Adipose tissue (tissue), 3 donors: ENCODE measurements at regions not wholly inside any gene's neighbourhood (a gene's known extent, or its start where the extent isn't known, plus 50 kb on each side); places are given as distances from the start of the nearest gene placed in this dataset.

Source experiments
- H3K27ac ChIP-seq: one replicate; pipeline ENCODE4 v1.5.1; 2013; ENCODE audit warnings: low read depth, low read length
- WGBS, 3 donors: extraction: QIAGEN DNeasy Blood & Tissue Kit; methylation state at CpG; one replicate each; pipeline ENCODE4 v1.1.7; 2013; 5-methylcytosine and 5-hydroxymethylcytosine counted together
- donor health status: healthy with polysubstance abuse.
- donor health status: Bipolar disorder and iron deficiency.
- donor health status: healthy.

GRCh38 chr10:4371691-4372295 is 454.2 kb upstream of the AKR1E2 start:
- no peak overlapping the region for H3K27ac ChIP-seq
- 82 to 92% (median 92%) methylated on average over 4 of the region's 4 CpGs for WGBS, 3 donors

- no peak overlapping the region for H3K27ac ChIP-seq
These were observed 455.6 kb upstream of the AKR1E2 start for GRCh38 chr10:4370376-4370775.

GRCh38 chr10:4361581-4361980 is 464.4 kb upstream of the AKR1E2 start:
- 63 to 83% (median 82%) methylated on average over 3 of the region's 3 CpGs for whole genome bisulfite sequencing, 3 donors
- H3K27ac ChIP-seq, result no peak overlapping the region

More at GRCh38 chr10:4370376-4370775, 455.6 kb upstream of the AKR1E2 start:
- WGBS, 3 donors, result 57 to 71% (median 64%) methylated on average over 1 of the region's 1 CpG

GRCh38 chr10:4359003-4359402 is 467.0 kb upstream of the AKR1E2 start:
- no peak overlapping the region for H3K27ac ChIP-seq
- WGBS, 3 donors, result 63 to 80% (median 70%) methylated on average over 5 of the region's 5 CpGs

GRCh38 chr10:4357911-4358310 is 468.1 kb upstream of the AKR1E2 start:
- no peak overlapping the region for H3K27ac ChIP-seq

GRCh38 chr10:4355350-4355749 is 470.7 kb upstream of the AKR1E2 start:
- WGBS, 3 donors, result 52 to 91% (median 84%) methylated on average over 1 of the region's 1 CpG
- H3K27ac ChIP-seq, result no peak overlapping the region

- H3K27ac ChIP-seq, result no peak overlapping the region
- 69 to 88% (median 80%) methylated on average over 7 of the region's 7 CpGs for WGBS, 3 donors
These were observed 471.6 kb upstream of the AKR1E2 start for GRCh38 chr10:4354382-4354812.

- H3K27ac ChIP-seq, result no peak overlapping the region
- WGBS, 3 donors, result 10 to 12% (median 11%) methylated on average over 1 of the region's 1 CpG
These were observed 472.0 kb upstream of the AKR1E2 start for GRCh38 chr10:4353964-4354363.

GRCh38 chr10:4353059-4353655 is 472.9 kb upstream of the AKR1E2 start:
- H3K27ac ChIP-seq, result no peak overlapping the region
- 39 to 64% (median 57%) methylated on average over 11 of the region's 11 CpGs for WGBS, 3 donors

GRCh38 chr10:4352414-4352961 is 473.5 kb upstream of the AKR1E2 start:
- no peak overlapping the region for H3K27ac ChIP-seq
- WGBS, 3 donors, result 26 to 48% (median 47%) methylated on average over 7 of the region's 7 CpGs

- H3K27ac ChIP-seq, result no peak overlapping the region
- WGBS, 3 donors, result 76 to 84% (median 82%) methylated on average over 3 of the region's 3 CpGs
These were observed 474.1 kb upstream of the AKR1E2 start for GRCh38 chr10:4351723-4352413.

- 75 to 93% (median 89%) methylated on average over 6 of the region's 6 CpGs for WGBS, 3 donors
These were observed 478.6 kb upstream of the AKR1E2 start for GRCh38 chr10:4347397-4347796.

GRCh38 chr10:4345877-4346646 is 479.9 kb upstream of the AKR1E2 start:
- no peak overlapping the region for H3K27ac ChIP-seq
- 48 to 62% (median 51%) methylated on average over 2 of the region's 2 CpGs for WGBS, 3 donors

More at GRCh38 chr10:4347397-4347796, 478.6 kb upstream of the AKR1E2 start:
- H3K27ac ChIP-seq, result no peak overlapping the region

GRCh38 chr10:4344492-4344994 is 481.5 kb upstream of the AKR1E2 start:
- no peak overlapping the region for H3K27ac ChIP-seq
- 57 to 60% (median 59%) methylated on average over 10 of the region's 10 CpGs for WGBS, 3 donors

- no peak overlapping the region for H3K27ac ChIP-seq
- WGBS, 3 donors, result 78 to 97% (median 94%) methylated on average over 4 of the region's 4 CpGs
These were observed 482.1 kb upstream of the AKR1E2 start for GRCh38 chr10:4343873-4344272.

- no peak overlapping the region for H3K27ac ChIP-seq
- 64 to 93% (median 92%) methylated on average over 6 of the region's 6 CpGs for WGBS, 3 donors
These were observed 482.9 kb upstream of the AKR1E2 start for GRCh38 chr10:4343091-4343490.

- 90 to 96% (median 96%) methylated on average over 3 of the region's 3 CpGs for WGBS, 3 donors
- H3K27ac ChIP-seq, result no peak overlapping the region
These were observed 487.2 kb upstream of the AKR1E2 start for GRCh38 chr10:4338768-4339167.

GRCh38 chr10:4337563-4337962 is 488.4 kb upstream of the AKR1E2 start:
- 67 to 73% (median 69%) methylated on average over 2 of the region's 2 CpGs for WGBS, 3 donors
- H3K27ac ChIP-seq, result no peak overlapping the region

- H3K27ac ChIP-seq, result no peak overlapping the region
- WGBS, 3 donors, result 75 to 86% (median 85%) methylated on average over 5 of the region's 5 CpGs
These were observed 491.1 kb upstream of the AKR1E2 start for GRCh38 chr10:4334871-4335270.
